Type B pancreatic cell (in vitro differentiated cells): ENCODE measurements at regions not wholly inside any gene's neighbourhood (a gene's known extent, or its start where the extent isn't known, plus 50 kb on each side); places are given as distances from the start of the nearest gene placed in this dataset.

Experiments used
- DNase-seq: peaks from one replicate; pipeline ENCODE4 v3.0.0; 2021; ENCODE audit warnings: mixed read lengths; ENCODE audit not compliant: unreplicated experiment; ENCODE audit errors: extremely low spot score
- H3K27ac Mint-ChIP-seq: 2 replicates; pipeline ENCODE4 v1.8.0; 2021; ENCODE audit warnings: mild to moderate bottlenecking, mixed read lengths
- H3K27me3 Mint-ChIP-seq: 2 replicates; pipeline ENCODE4 v1.8.0; 2021; ENCODE audit warnings: mixed read lengths
- H3K36me3 Mint-ChIP-seq: 2 replicates; pipeline ENCODE4 v1.8.0; 2021; ENCODE audit warnings: mixed read lengths
- H3K4me1 Mint-ChIP-seq: one replicate; pipeline ENCODE4 v1.8.0; 2021; ENCODE audit warnings: mixed read lengths; ENCODE audit not compliant: unreplicated experiment
- H3K4me3 Mint-ChIP-seq: 2 replicates; pipeline ENCODE4 v1.8.0; 2021; ENCODE audit warnings: mild to moderate bottlenecking, mixed read lengths
- H3K9me3 Mint-ChIP-seq: 2 replicates; pipeline ENCODE4 v1.8.0; 2021; ENCODE audit warnings: mixed read lengths
- CTCF ChIP-seq: fragments of 200-600 bp; sonication (generic); conservative IDR thresholded peaks from 2 replicates; pipeline ENCODE4 v1.5.0; 2021; ENCODE audit warnings: antibody characterized with exemption, mild to moderate bottlenecking

GRCh38 chr2:186042207-186043028 is 303.8 kb downstream of the FSIP2 start:
- no peaks in the 10 kb centered on the region for H3K36me3 Mint-ChIP-seq
- TF ChIP-seq CTCF, result no peak
- no peak for DNase-seq
- no peak overlapping the region for H3K4me3 Mint-ChIP-seq
- H3K9me3 Mint-ChIP-seq, result no peaks in the 10 kb centered on the region
- no peaks in the 10 kb centered on the region for H3K27me3 Mint-ChIP-seq
- no peaks in the 10 kb centered on the region for H3K4me1 Mint-ChIP-seq
- H3K27ac Mint-ChIP-seq, result no peak overlapping the region

GRCh38 chr2:186044761-186045160 is 306.2 kb downstream of the FSIP2 start:
- Mint-ChIP-seq H3K27ac (no peak overlapping the region), H3K27me3 (no peaks in the 10 kb centered on the region), H3K4me3 (no peak overlapping the region), H3K9me3 (no peaks in the 10 kb centered on the region), H3K36me3 (no peaks in the 10 kb centered on the region), H3K4me1 (no peaks in the 10 kb centered on the region)
- no peak for DNase-seq
- no peak for TF ChIP-seq CTCF

GRCh38 chr2:186052930-186053329 is 314.3 kb downstream of the FSIP2 start:
- no peak overlapping the region for H3K27ac Mint-ChIP-seq

GRCh38 chr2:186058614-186059013 is 320.0 kb downstream of the FSIP2 start:
- peaks cover 5% of the 10 kb centered on the region for H3K4me1 Mint-ChIP-seq
- no peak overlapping the region for H3K27ac Mint-ChIP-seq

More at GRCh38 chr2:186052930-186053329, 314.3 kb downstream of the FSIP2 start:
- no peak for DNase-seq
- H3K4me1 Mint-ChIP-seq, result no peaks in the 10 kb centered on the region
- no peak for TF ChIP-seq CTCF
- H3K36me3 Mint-ChIP-seq, result no peaks in the 10 kb centered on the region
- no peaks in the 10 kb centered on the region for H3K27me3 Mint-ChIP-seq
- H3K4me3 Mint-ChIP-seq, result no peak overlapping the region
- H3K9me3 Mint-ChIP-seq, result no peaks in the 10 kb centered on the region

GRCh38 chr2:186059096-186059495 is 320.5 kb downstream of the FSIP2 start:
- Mint-ChIP-seq H3K4me1 (peaks cover 5% of the 10 kb centered on the region), H3K27ac (no peak overlapping the region), H3K9me3 (no peaks in the 10 kb centered on the region), H3K36me3 (no peaks in the 10 kb centered on the region), H3K27me3 (no peaks in the 10 kb centered on the region), H3K4me3 (no peak overlapping the region)
- no peak for DNase-seq
- TF ChIP-seq CTCF, result no peak

More at GRCh38 chr2:186058614-186059013, 320.0 kb downstream of the FSIP2 start:
- Mint-ChIP-seq H3K4me3 (no peak overlapping the region), H3K27me3 (no peaks in the 10 kb centered on the region), H3K36me3 (no peaks in the 10 kb centered on the region), H3K9me3 (no peaks in the 10 kb centered on the region)
- DNase-seq, result no peak
- TF ChIP-seq CTCF, result no peak
